Mammary epithelial cell (primary cell): ENCODE measurements at regions not wholly inside any gene's neighbourhood (a gene's known extent, or its start where the extent isn't known, plus 50 kb on each side); places are given as distances from the start of the nearest gene placed in this dataset.

Experiments used
- CTCF ChIP-seq, 2 donors: IDR thresholded peaks in 1 of 2; conservative IDR thresholded peaks in 1 of 2; 2 replicates each; pipeline ENCODE4 v1.5.1; 2011 to 2012; ENCODE audit warnings: inconsistent platforms in 2 of 2, low read length in 2 of 2, mild to moderate bottlenecking in 2 of 2, control low read depth in 1 of 2, low read depth in 1 of 2; ENCODE audit not compliant: insufficient read depth in 1 of 2; ENCODE audit errors: extremely low read depth in 1 of 2
- EZH2 ChIP-seq: IDR thresholded peaks from 2 replicates; pipeline ENCODE4 v1.6.1; 2012; ENCODE audit warnings: low read length, inconsistent platforms, borderline replicate concordance

- TF ChIP-seq CTCF (conservative IDR thresholded peaks at IDR 0.05 in 1 of 2, IDR thresholded peaks at IDR 0.05 in 1 of 2; ENCODE audit: extremely low read depth in 1 of 2, insufficient read depth in 1 of 2, low read depth in 1 of 2, low read length in 2 of 2): no peak
- TF ChIP-seq EZH2: no peak
These were observed 301.6 kb upstream of the C11orf87 start for GRCh38 chr11:109120341-109120740.
